GM21381 (cell line): ENCODE measurements at regions not wholly inside any gene's neighbourhood (a gene's known extent, or its start where the extent isn't known, plus 50 kb on each side); places are given as distances from the start of the nearest gene placed in this dataset.

Experiments used
- ATAC-seq: cut with Tn5 transposase; IDR thresholded peaks from one replicate; pipeline ENCODE4 v1.9.1; 2021; ENCODE audit warnings: mild to moderate bottlenecking, moderate library complexity; ENCODE audit not compliant: unreplicated experiment

- ATAC-seq, result no peak
These were observed 414.9 kb downstream of the GLRX3 start for GRCh38 chr10:130550952-130551674.

GRCh38 chr10:130551676-130552075 is 415.5 kb downstream of the GLRX3 start:
- no peak for ATAC-seq

DNA sequence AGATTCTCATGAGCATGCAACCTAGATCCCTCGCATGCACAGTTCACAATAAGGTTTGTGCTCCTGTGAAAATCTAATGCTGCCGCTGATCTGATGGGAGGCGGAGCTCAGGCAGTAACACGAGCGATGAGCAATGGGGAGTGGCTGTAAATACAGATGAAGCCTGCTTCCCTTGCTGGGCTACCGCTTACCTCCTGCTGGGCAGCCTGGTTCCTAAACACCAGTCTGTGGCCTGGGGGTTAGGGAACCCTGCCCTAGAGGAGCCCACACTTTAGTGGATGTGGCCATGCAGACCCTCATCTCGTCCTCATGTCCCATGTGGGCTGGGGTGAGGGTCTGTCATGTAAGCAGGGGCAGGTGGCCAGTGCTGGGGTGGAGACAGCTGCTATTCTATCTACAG is 417.6 kb downstream of the GLRX3 start:
- ATAC-seq, result no peak

DNA sequence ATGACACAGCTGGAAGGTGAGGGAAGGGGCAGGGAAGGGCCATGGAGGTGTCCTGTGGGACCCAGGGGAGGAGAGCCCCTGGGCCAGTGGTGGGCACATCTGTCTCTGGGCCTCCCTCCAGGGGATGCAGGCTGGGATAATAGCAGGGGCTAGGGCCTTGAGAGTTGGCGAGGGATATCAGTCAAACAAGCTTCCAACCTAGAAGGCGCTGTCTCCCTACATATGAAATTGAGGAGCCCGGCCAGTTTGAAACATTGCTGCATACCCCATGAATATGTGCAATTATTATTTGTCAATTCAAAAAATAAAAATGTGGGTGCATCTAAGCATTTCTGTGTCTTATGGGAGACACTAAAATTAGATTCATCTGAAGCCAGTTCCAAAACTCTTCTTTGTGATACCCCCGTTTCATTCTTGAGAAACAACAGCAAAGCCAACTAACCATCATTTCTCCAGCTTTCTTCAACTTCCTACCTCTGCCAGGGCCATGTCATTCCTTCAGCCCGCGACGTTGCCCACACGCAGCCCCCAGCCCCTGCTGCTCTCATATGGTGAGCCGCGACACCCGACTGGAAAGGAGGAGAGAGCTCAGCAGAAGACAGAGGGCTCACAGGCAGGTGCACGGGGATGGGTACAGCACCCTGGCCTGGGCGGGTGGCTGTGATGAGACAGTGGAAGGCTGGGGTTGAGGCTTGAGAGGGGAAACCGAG is 418.7 kb downstream of the GLRX3 start:
- no peak for ATAC-seq

- no peak for ATAC-seq
These were observed 419.2 kb downstream of the GLRX3 start for GRCh38 chr10:130555411-130555750.

- no peak for ATAC-seq
These were observed 421.1 kb downstream of the GLRX3 start for GRCh38 chr10:130557181-130557845.

GRCh38 chr10:130558746-130559546 is 422.8 kb downstream of the GLRX3 start:
- ATAC-seq, result no peak

DNA sequence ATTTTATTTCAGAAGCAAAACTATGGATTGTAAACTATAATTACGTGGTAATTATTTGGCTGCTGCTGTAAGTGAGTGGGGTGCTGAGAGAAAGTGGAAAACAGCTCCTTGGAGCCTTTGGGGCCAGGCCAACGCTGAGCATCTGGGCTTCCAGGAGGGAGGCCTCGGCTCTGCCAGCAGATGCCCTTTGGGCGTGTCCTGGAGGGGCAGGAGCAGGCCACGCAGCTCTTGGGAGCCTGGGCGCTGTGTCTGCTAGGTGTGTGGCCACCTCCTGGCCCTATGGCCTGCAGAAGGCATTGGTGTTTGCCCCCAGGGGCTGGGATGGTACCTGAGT is 423.3 kb downstream of the GLRX3 start:
- ATAC-seq, result no peak

DNA sequence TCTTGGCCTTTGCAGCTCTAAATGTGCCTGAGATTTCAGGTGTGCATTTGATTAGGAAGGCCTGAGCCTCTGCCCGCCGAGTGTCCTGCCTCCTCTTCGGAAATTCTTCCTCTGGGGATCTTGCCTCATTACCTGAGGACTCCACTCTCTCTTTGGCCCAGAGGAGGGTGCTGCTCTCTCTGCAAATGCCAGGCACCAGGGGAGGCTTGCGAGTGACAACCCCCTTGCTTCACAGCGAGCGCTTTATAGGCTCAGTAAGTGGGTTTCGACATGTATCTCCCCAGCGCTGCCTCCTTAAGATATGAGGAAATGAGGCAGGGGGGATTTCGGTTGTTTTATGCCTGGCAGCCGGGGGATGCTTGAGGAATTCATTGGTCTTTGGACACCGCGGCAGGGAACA is 423.9 kb downstream of the GLRX3 start:
- no peak for ATAC-seq

GRCh38 chr10:130560573-130560972 is 424.4 kb downstream of the GLRX3 start:
- no peak for ATAC-seq

DNA sequence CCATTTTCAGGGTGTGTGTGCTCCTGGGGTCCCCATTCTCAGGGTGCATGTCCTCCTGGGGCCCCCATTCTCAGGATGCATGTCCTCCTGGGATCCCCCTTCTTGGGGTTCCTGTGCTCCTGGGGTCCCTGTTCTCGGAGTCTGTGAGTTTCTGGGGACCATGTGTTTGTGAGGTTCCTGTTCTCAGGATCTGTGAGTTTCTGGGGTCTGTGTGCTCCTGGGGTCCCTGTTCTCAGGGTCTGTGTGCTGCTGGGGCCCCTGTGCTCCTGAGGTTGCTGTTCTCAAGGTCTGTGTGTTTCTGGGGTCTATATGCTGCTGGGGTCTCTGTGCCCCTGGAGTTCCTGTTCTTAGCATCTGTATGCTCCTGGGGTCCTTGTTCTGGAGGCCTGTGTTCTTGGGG is 425.5 kb downstream of the GLRX3 start:
- ATAC-seq, result no peak

- no peak for ATAC-seq
These were observed 430.8 kb downstream of the GLRX3 start for GRCh38 chr10:130567011-130567410.

DNA sequence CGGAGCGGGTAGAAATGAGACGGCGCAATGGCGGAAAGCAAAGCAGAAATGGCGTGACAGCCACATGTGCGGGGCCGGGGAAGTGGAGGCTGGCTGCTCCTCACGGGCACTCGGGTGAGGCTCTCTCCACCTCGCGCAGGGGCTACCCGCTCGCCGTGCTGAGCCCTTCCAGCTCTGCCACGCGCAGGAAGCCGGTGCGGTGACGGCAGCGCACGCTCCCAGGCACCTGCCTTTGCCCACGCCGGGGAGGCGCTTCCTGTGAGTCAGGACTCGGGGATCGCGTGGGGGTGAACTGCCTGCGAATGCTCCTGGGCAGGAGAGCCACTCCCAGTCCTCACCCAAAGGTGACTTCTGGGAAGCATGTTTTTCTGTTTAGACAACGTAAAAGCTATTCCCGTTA is 431.2 kb downstream of the GLRX3 start:
- no peak for ATAC-seq

- ATAC-seq, result no peak
These were observed 432.1 kb downstream of the GLRX3 start for GRCh38 chr10:130568246-130568645.

GRCh38 chr10:130570074-130570473 is 433.9 kb downstream of the GLRX3 start:
- no peak for ATAC-seq

DNA sequence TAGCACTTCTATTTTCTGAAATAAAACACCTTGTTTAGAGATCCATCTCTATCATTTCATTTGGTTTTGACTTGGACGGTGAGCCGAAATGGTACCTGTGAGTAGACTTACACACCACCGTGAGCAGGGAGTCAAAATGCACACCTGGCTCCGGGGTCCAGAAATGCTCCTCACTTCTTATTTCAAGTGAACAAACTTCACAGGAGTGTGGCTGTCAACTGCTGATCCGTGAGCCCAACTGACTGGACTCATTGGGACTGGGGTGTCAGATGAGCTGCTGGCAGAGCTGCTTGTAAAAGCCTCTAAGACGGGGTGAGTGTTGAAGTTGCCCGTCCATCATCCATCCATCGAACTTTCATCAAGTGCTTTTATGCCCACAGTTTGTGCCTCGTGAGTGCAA is 435.5 kb downstream of the GLRX3 start:
- ATAC-seq, result no peak

DNA sequence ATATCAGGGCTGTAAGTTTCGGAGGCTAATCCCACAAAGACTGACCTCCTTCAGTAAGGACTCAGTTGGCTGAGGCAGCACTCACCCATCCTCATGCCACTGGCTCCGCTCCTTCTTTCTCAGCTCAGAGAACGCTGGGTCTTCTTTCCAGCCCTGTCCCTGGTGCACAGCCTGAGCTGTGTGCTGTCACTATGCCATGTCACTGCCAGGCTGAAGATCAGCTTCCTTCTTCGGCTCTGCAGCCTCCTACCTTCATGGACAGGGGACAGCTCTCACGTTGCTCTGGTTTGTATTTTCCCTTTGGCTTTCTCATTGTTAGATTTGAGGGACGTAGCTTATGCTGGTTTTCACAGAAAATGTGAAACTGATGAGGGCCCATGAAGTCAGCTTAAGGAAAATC is 437.3 kb downstream of the GLRX3 start:
- no peak for ATAC-seq

- ATAC-seq, result no peak
These were observed 439.6 kb downstream of the GLRX3 start for GRCh38 chr10:130575756-130576285.

DNA sequence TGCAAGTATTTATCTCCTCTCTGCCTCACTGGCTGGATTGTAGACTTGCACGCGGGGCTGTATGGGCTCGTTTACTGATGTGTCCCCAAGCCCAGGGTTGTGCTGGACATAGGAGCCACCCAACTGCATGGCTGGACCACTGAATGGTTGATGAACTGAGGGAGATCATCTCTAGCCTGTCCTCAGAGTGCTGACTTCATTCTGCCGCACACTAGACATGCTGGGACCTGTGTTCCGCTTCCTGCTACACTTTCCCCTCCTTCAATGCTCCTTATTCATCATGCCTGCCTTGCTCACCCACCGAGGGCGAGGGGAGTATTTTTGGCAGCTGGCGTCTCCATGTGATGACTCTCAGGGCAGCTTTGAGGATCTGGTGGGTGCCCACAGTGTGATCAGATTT is 440.2 kb downstream of the GLRX3 start:
- no peak for ATAC-seq

DNA sequence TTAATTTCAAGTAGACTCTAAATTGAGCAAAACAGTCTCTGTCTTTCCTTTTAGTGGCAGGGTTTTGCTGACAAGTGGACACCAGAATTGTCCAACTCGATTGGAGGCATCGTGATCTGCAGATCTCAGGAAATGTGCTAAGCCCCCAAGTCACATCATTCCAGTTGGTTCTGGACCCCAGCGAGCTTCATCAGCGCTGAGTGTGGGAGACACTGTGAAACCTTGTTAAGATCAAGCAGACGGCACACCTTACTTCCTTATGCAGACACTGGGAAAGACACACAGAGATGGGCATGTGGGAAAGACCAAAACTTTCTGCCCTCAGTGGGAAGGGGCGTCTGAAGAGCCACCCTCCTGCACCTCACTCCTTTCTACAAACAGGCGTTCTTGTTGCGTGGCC is 440.8 kb downstream of the GLRX3 start:
- ATAC-seq, result no peak

DNA sequence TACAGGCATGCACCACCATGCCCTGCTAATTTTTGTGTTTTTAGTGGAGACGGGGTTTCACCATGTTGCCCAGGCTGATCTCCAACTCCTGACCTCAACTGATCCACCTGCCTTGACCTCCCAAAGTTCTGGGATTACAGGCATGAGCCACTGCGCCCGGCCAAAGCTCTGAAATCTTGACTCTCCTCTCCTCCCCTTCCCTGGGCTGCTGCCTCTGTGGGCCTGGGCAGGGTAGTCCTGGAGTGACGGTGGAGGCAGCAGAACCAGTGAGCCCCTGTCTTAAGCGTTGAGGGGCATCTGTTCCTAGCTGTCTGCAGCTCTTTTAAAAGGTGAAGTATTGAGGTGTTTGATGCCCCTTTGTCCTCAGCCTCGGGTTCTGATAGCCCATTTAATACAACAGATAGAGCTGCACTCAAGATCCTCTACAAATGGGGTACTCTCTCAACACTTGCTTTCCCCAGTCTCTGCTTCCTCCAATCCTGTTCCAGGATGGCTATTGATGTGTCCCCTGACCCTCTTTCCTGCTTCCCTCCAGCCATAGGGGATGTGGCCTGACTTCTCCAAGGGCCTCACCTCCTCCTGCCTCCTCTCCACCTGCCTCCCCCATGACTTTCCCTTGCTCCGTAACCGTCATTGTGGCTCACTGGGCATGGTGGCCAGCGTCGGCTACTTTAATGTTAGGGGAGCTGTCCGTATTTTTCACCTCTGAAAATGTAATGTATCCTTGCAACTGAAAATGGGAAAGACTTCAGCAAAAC is 442.5 kb downstream of the GLRX3 start:
- no peak for ATAC-seq
